ENCODE measurements at regions not wholly inside any gene's neighbourhood (a gene's known extent, or its start where the extent isn't known, plus 50 kb on each side); places are given as distances from the start of the nearest gene placed in this dataset.
A peak's percentile ranks its signal among the peaks of the same experiment; 100 is the strongest.

- H3K36me3 Mint-ChIP-seq (ENCODE audit: insufficient read depth, unreplicated experiment): no peaks in the 10 kb centered on the region
- no peak for DNase-seq (ENCODE audit: unreplicated experiment)
- peak overlapping the region; percentile 46 for H3K27ac Mint-ChIP-seq (ENCODE audit: low read depth, unreplicated experiment)
- no TSS peak for BruUV-seq (replicated peaks)
- H3K4me3 Mint-ChIP-seq (ENCODE audit: unreplicated experiment): no peak overlapping the region
- no peaks in the 10 kb centered on the region for H3K27me3 Mint-ChIP-seq (ENCODE audit: insufficient read depth, unreplicated experiment)
- no peak for TF ChIP-seq CTCF (IDR thresholded peaks at IDR 0.05; ENCODE audit: unreplicated experiment)
- H3K9me3 Mint-ChIP-seq (ENCODE audit: unreplicated experiment): no peaks in the 10 kb centered on the region
- POLR2A ChIA-PET: interaction anchor here (0.9 kb wide), 1 partner anchor 17 kb away, joined by 3 read pairs; no protein-coding TSS in a partner anchor
- CTCF ChIA-PET: interaction anchor here (0.5 kb wide), 1 partner anchor 30 kb away, joined by 3 read pairs; no protein-coding TSS in a partner anchor
- intact Hi-C loops (cut with micrococcal nuclease): loop anchor here (5.0 kb wide), 1 partner anchor 40 kb away; no protein-coding TSS in a partner anchor
- peaks cover 6% of the 10 kb centered on the region for H3K4me1 Mint-ChIP-seq (ENCODE audit: insufficient read depth, unreplicated experiment)
Measured at GRCh38 chr2:145652036-145652435, 1132.1 kb upstream of the ZEB2 start.

- POLR2A ChIA-PET: interaction anchor here (1.5 kb wide), 1 partner anchor 42 kb away, joined by 3 read pairs; no protein-coding TSS in a partner anchor
- no peaks in the 10 kb centered on the region for H3K36me3 Mint-ChIP-seq (ENCODE audit: insufficient read depth, unreplicated experiment)
- no TSS peak for BruUV-seq (replicated peaks)
- no peak overlapping the region for H3K4me3 Mint-ChIP-seq (ENCODE audit: unreplicated experiment)
- intact Hi-C loops (cut with micrococcal nuclease): loop anchor here (5.0 kb wide), 1 partner anchor 42 kb away; no protein-coding TSS in a partner anchor
- H3K27me3 Mint-ChIP-seq (ENCODE audit: insufficient read depth, unreplicated experiment): no peaks in the 10 kb centered on the region
- CTCF ChIA-PET: interaction anchor here (0.6 kb wide), 1 partner anchor 964 kb away, joined by 3 read pairs; no protein-coding TSS in a partner anchor
- H3K27ac Mint-ChIP-seq (ENCODE audit: low read depth, unreplicated experiment): no peak overlapping the region
- H3K4me1 Mint-ChIP-seq (ENCODE audit: insufficient read depth, unreplicated experiment): peaks cover 6% of the 10 kb centered on the region
- H3K9me3 Mint-ChIP-seq (ENCODE audit: unreplicated experiment): no peaks in the 10 kb centered on the region
- no peak for TF ChIP-seq CTCF (IDR thresholded peaks at IDR 0.05; ENCODE audit: unreplicated experiment)
- DNase-seq (ENCODE audit: unreplicated experiment): no peak
Measured at GRCh38 chr2:145650226-145650625, 1130.3 kb upstream of the ZEB2 start.

GRCh38 chr2:145649061-145649460, 1129.1 kb upstream of the ZEB2 start:
- no peak for DNase-seq (ENCODE audit: unreplicated experiment)
- TF ChIP-seq CTCF (IDR thresholded peaks at IDR 0.05; ENCODE audit: unreplicated experiment): no peak
- Mint-ChIP-seq H3K27ac (ENCODE audit: low read depth, unreplicated experiment) (no peak overlapping the region), H3K4me1 (ENCODE audit: insufficient read depth, unreplicated experiment) (peaks cover 6% of the 10 kb centered on the region), H3K36me3 (ENCODE audit: insufficient read depth, unreplicated experiment) (no peaks in the 10 kb centered on the region), H3K9me3 (ENCODE audit: unreplicated experiment) (no peaks in the 10 kb centered on the region), H3K4me3 (ENCODE audit: unreplicated experiment) (no peak overlapping the region), H3K27me3 (ENCODE audit: insufficient read depth, unreplicated experiment) (no peaks in the 10 kb centered on the region)
- no TSS peak for BruUV-seq (replicated peaks)
- POLR2A ChIA-PET: interaction anchor here (1.5 kb wide), 1 partner anchor 43 kb away, joined by 3 read pairs; no protein-coding TSS in a partner anchor
- intact Hi-C loops (cut with micrococcal nuclease): no loop called here
- CTCF ChIA-PET: no interaction called here

- Mint-ChIP-seq H3K9me3 (ENCODE audit: unreplicated experiment) (no peaks in the 10 kb centered on the region), H3K27me3 (ENCODE audit: insufficient read depth, unreplicated experiment) (no peaks in the 10 kb centered on the region), H3K4me3 (ENCODE audit: unreplicated experiment) (no peak overlapping the region), H3K27ac (ENCODE audit: low read depth, unreplicated experiment) (no peak overlapping the region), H3K36me3 (ENCODE audit: insufficient read depth, unreplicated experiment) (no peaks in the 10 kb centered on the region), H3K4me1 (ENCODE audit: insufficient read depth, unreplicated experiment) (no peaks in the 10 kb centered on the region)
- POLR2A ChIA-PET: no interaction called here
- TF ChIP-seq CTCF (IDR thresholded peaks at IDR 0.05; ENCODE audit: unreplicated experiment): no peak
- no TSS peak for BruUV-seq (replicated peaks)
- DNase-seq (ENCODE audit: unreplicated experiment): no peak
- intact Hi-C loops (cut with micrococcal nuclease): no loop called here
- CTCF ChIA-PET: interaction anchor here (0.6 to 1.5 kb wide), 2 partner anchors 11 to 1279 kb away, joined by 3 to 4 read pairs; no protein-coding TSS in a partner anchor
Measured at GRCh38 chr2:145644820-145645302, 1124.9 kb upstream of the ZEB2 start.

Data from MCF 10A (cell line).